ENCODE measurements at regions not wholly inside any gene's neighbourhood (a gene's known extent, or its start where the extent isn't known, plus 50 kb on each side); places are given as distances from the start of the nearest gene placed in this dataset.

DNA sequence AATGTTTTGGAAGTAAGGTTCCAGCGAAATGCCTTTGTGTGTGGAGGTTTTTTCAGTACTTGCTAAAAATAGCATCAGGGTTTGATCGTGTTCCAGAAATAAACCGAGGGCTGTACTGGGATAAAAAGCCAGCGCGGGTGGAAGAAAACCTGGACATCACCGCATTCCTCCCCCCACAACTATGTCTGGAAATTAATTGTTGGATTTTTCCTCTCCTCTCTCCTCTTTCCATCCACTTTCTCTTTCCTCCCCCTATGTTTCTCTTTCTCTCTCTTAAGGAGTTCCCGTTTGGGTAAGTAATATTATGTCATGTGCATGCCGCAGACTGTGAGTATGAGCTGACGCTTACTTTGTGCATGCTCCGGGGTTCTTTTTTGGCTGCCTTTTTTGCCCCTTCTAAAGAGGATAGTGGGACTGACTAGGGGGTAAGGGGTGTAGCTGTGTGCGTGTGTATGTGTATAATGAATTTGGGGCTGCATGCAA is 104.2 kb upstream of the HSD17B12 start:
- DNase-seq (ENCODE audit: extremely low read depth, low read depth), result no peak
- TF ChIP-seq CTCF (IDR thresholded peaks at IDR 0.05; ENCODE audit: low read depth, low read length), result no peak

DNA sequence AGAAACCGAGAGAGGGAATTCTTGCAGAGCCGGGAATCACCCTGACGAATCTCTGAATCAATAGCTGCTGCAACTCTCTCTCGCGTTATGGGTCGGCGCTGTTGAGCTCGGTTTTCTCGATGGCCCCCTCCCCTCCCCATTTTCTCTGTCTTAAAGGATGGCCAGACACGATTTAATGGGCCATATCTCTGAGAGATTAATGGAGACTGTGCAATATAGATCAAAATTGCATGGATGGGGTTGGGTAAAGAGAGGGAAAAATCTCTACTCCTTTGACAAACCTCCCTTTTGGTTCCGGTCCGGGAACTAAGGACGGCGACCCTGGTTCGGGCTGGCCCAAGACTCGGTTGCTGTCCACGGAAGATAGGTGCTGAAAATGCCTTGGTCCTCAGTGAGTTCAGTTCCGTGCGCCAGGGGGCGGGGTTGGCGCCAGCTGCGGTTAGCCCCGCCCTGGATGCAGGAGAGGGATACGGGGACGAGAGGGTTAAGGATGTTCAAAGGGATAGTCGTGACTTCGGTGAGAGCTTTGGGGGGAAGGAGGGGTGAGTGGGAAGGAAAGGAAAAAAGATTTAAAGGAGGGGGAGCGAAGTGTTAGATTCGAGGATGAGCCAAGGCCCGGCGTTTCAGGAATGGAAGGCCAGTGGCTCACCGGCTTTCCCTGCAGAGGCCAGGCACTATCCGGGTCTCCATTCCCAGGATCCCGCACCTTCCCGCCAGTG is 103.6 kb upstream of the HSD17B12 start:
- TF ChIP-seq CTCF (IDR thresholded peaks at IDR 0.05; ENCODE audit: low read depth, low read length), result peak; percentile 37
- no peak for DNase-seq (ENCODE audit: extremely low read depth, low read depth)

GRCh38 chr11:43577566-43578264 is 102.8 kb upstream of the HSD17B12 start:
- no peak for DNase-seq (ENCODE audit: extremely low read depth, low read depth)
- TF ChIP-seq CTCF (IDR thresholded peaks at IDR 0.05; ENCODE audit: low read depth, low read length), result no peak

GRCh38 chr11:43578346-43579170 is 102.0 kb upstream of the HSD17B12 start:
- DNase-seq (ENCODE audit: extremely low read depth, low read depth), result no peak
- no peak for TF ChIP-seq CTCF (IDR thresholded peaks at IDR 0.05; ENCODE audit: low read depth, low read length)

- DNase-seq (ENCODE audit: extremely low read depth, low read depth), result no peak
- peak; percentile 20 for TF ChIP-seq CTCF (IDR thresholded peaks at IDR 0.05; ENCODE audit: low read depth, low read length)
These were observed 101.2 kb upstream of the HSD17B12 start for GRCh38 chr11:43579171-43579918.

GRCh38 chr11:43579919-43580276 is 100.6 kb upstream of the HSD17B12 start:
- TF ChIP-seq CTCF (IDR thresholded peaks at IDR 0.05; ENCODE audit: low read depth, low read length), result no peak
- no peak for DNase-seq (ENCODE audit: extremely low read depth, low read depth)
